ENCODE measurements at regions not wholly inside any gene's neighbourhood (a gene's known extent, or its start where the extent isn't known, plus 50 kb on each side); places are given as distances from the start of the nearest gene placed in this dataset.

GRCh38 chr10:111865550-111865949, 318.0 kb downstream of the GPAM start:
- FAIRE-seq (no peak), DNase-seq (ENCODE audit: insufficient read length, low spot score) (no peak)

GRCh38 chr10:111871458-111871857, 312.1 kb downstream of the GPAM start:
- DNase-seq (ENCODE audit: insufficient read length, low spot score) = no peak
- no peak for FAIRE-seq

- FAIRE-seq (no peak), DNase-seq (ENCODE audit: insufficient read length, low spot score) (no peak)
These were observed 311.0 kb downstream of the GPAM start for GRCh38 chr10:111872591-111872990.

GRCh38 chr10:111873041-111873440, 310.5 kb downstream of the GPAM start:
- FAIRE-seq (no peak), DNase-seq (ENCODE audit: insufficient read length, low spot score) (no peak)

- DNase-seq (ENCODE audit: insufficient read length, low spot score) (no peak), FAIRE-seq (no peak)
These were observed 309.9 kb downstream of the GPAM start for GRCh38 chr10:111873621-111874135.

GRCh38 chr10:111874576-111874975, 309.0 kb downstream of the GPAM start:
- no peak for FAIRE-seq
- DNase-seq (ENCODE audit: insufficient read length, low spot score) = no peak

GRCh38 chr10:111875725-111876124, 307.8 kb downstream of the GPAM start:
- no peak for DNase-seq (ENCODE audit: insufficient read length, low spot score)
- FAIRE-seq = no peak

- FAIRE-seq (no peak), DNase-seq (ENCODE audit: insufficient read length, low spot score) (no peak)
These were observed 306.3 kb downstream of the GPAM start for GRCh38 chr10:111877258-111877657.

GRCh38 chr10:111879969-111880368, 303.6 kb downstream of the GPAM start:
- FAIRE-seq = no peak
- no peak for DNase-seq (ENCODE audit: insufficient read length, low spot score)

- no peak for DNase-seq (ENCODE audit: insufficient read length, low spot score)
- FAIRE-seq = no peak
These were observed 298.5 kb downstream of the GPAM start for GRCh38 chr10:111885046-111885445.

- no peak for FAIRE-seq
- DNase-seq (ENCODE audit: insufficient read length, low spot score) = no peak
These were observed 297.6 kb downstream of the GPAM start for GRCh38 chr10:111885919-111886318.

- DNase-seq (ENCODE audit: insufficient read length, low spot score) (no peak), FAIRE-seq (no peak)
These were observed 296.3 kb downstream of the GPAM start for GRCh38 chr10:111887266-111887665.

GRCh38 chr10:111890046-111890445, 293.5 kb downstream of the GPAM start:
- DNase-seq (ENCODE audit: insufficient read length, low spot score) (no peak), FAIRE-seq (no peak)

- FAIRE-seq (no peak), DNase-seq (ENCODE audit: insufficient read length, low spot score) (no peak)
These were observed 267.6 kb downstream of the GPAM start for GRCh38 chr10:111916011-111916410.

GRCh38 chr10:111921821-111922220, 261.7 kb downstream of the GPAM start:
- DNase-seq (ENCODE audit: insufficient read length, low spot score) (no peak), FAIRE-seq (no peak)

- no peak for FAIRE-seq
These were observed 260.5 kb downstream of the GPAM start for GRCh38 chr10:111923032-111923431.

GRCh38 chr10:111926286-111926685, 257.3 kb downstream of the GPAM start:
- DNase-seq (ENCODE audit: insufficient read length, low spot score) (no peak), FAIRE-seq (no peak)

More at GRCh38 chr10:111923032-111923431, 260.5 kb downstream of the GPAM start:
- no peak for DNase-seq (ENCODE audit: insufficient read length, low spot score)

- FAIRE-seq = no peak
These were observed 249.6 kb downstream of the GPAM start for GRCh38 chr10:111933937-111934336.

GRCh38 chr10:111934931-111935330, 248.6 kb downstream of the GPAM start:
- FAIRE-seq (no peak), DNase-seq (ENCODE audit: insufficient read length, low spot score) (no peak)

More at GRCh38 chr10:111933937-111934336, 249.6 kb downstream of the GPAM start:
- DNase-seq (ENCODE audit: insufficient read length, low spot score) = no peak

- FAIRE-seq (no peak), DNase-seq (ENCODE audit: insufficient read length, low spot score) (no peak)
These were observed 247.4 kb downstream of the GPAM start for GRCh38 chr10:111936143-111936542.

GRCh38 chr10:111944331-111944730, 239.2 kb downstream of the GPAM start:
- DNase-seq (ENCODE audit: insufficient read length, low spot score) (no peak), FAIRE-seq (no peak)

GRCh38 chr10:111953949-111954348, 229.6 kb downstream of the GPAM start:
- DNase-seq (ENCODE audit: insufficient read length, low spot score) (no peak), FAIRE-seq (no peak)

GRCh38 chr10:111954386-111954785, 229.2 kb downstream of the GPAM start:
- DNase-seq (ENCODE audit: insufficient read length, low spot score) (no peak), FAIRE-seq (no peak)

Data from GM19239 (cell line).